ENCODE measurements at regions not wholly inside any gene's neighbourhood (a gene's known extent, or its start where the extent isn't known, plus 50 kb on each side); places are given as distances from the start of the nearest gene placed in this dataset.

GRCh38 chr10:84681781-84682180 is 353.4 kb downstream of the CCSER2 start:
- Mint-ChIP-seq H3K4me1 (ENCODE audit: low read depth, unreplicated experiment) (no peaks in the 10 kb centered on the region), H3K27me3 (ENCODE audit: unreplicated experiment) (peaks cover 50% of the 10 kb centered on the region), H3K36me3 (ENCODE audit: insufficient read depth, unreplicated experiment) (no peaks in the 10 kb centered on the region), H3K9me3 (ENCODE audit: low read depth, unreplicated experiment) (no peaks in the 10 kb centered on the region), H3K4me3 (ENCODE audit: low read depth, unreplicated experiment) (no peak overlapping the region), H3K27ac (ENCODE audit: unreplicated experiment) (no peak overlapping the region)
- BruUV-seq (replicated peaks), result no TSS peak
- TF ChIP-seq CTCF (IDR thresholded peaks at IDR 0.05; ENCODE audit: unreplicated experiment), result no peak
- CTCF ChIA-PET, result no interaction called here
- intact Hi-C loops (cut with micrococcal nuclease; ENCODE audit: unreplicated experiment), result no loop called here
- no peak for DNase-seq

- CTCF ChIA-PET, result no interaction called here
These were observed 355.2 kb downstream of the CCSER2 start for GRCh38 chr10:84683550-84683949.

GRCh38 chr10:84683980-84684740 is 355.8 kb downstream of the CCSER2 start:
- BruUV-seq (replicated peaks), result no TSS peak
- Mint-ChIP-seq H3K9me3 (ENCODE audit: low read depth, unreplicated experiment) (no peaks in the 10 kb centered on the region), H3K27ac (ENCODE audit: unreplicated experiment) (no peak overlapping the region), H3K4me3 (ENCODE audit: low read depth, unreplicated experiment) (no peak overlapping the region), H3K27me3 (ENCODE audit: unreplicated experiment) (peaks cover 50% of the 10 kb centered on the region), H3K36me3 (ENCODE audit: insufficient read depth, unreplicated experiment) (no peaks in the 10 kb centered on the region), H3K4me1 (ENCODE audit: low read depth, unreplicated experiment) (no peaks in the 10 kb centered on the region)
- DNase-seq, result no peak
- TF ChIP-seq CTCF (IDR thresholded peaks at IDR 0.05; ENCODE audit: unreplicated experiment), result no peak
- CTCF ChIA-PET, result no interaction called here
- intact Hi-C loops (cut with micrococcal nuclease; ENCODE audit: unreplicated experiment), result no loop called here

More at GRCh38 chr10:84683550-84683949, 355.2 kb downstream of the CCSER2 start:
- intact Hi-C loops (cut with micrococcal nuclease; ENCODE audit: unreplicated experiment), result no loop called here
- Mint-ChIP-seq H3K27ac (ENCODE audit: unreplicated experiment) (no peak overlapping the region), H3K4me3 (ENCODE audit: low read depth, unreplicated experiment) (no peak overlapping the region), H3K27me3 (ENCODE audit: unreplicated experiment) (peaks cover 50% of the 10 kb centered on the region), H3K36me3 (ENCODE audit: insufficient read depth, unreplicated experiment) (no peaks in the 10 kb centered on the region), H3K4me1 (ENCODE audit: low read depth, unreplicated experiment) (no peaks in the 10 kb centered on the region), H3K9me3 (ENCODE audit: low read depth, unreplicated experiment) (no peaks in the 10 kb centered on the region)
- TF ChIP-seq CTCF (IDR thresholded peaks at IDR 0.05; ENCODE audit: unreplicated experiment), result no peak
- BruUV-seq (replicated peaks), result no TSS peak
- no peak for DNase-seq

- Mint-ChIP-seq H3K4me3 (ENCODE audit: low read depth, unreplicated experiment) (no peak overlapping the region), H3K27me3 (ENCODE audit: unreplicated experiment) (peaks cover 43% of the 10 kb centered on the region), H3K9me3 (ENCODE audit: low read depth, unreplicated experiment) (no peaks in the 10 kb centered on the region), H3K4me1 (ENCODE audit: low read depth, unreplicated experiment) (no peaks in the 10 kb centered on the region), H3K36me3 (ENCODE audit: insufficient read depth, unreplicated experiment) (no peaks in the 10 kb centered on the region), H3K27ac (ENCODE audit: unreplicated experiment) (no peak overlapping the region)
- CTCF ChIA-PET, result no interaction called here
- TF ChIP-seq CTCF (IDR thresholded peaks at IDR 0.05; ENCODE audit: unreplicated experiment), result no peak
- intact Hi-C loops (cut with micrococcal nuclease; ENCODE audit: unreplicated experiment), result no loop called here
- no TSS peak for BruUV-seq (replicated peaks)
- no peak for DNase-seq
These were observed 356.8 kb downstream of the CCSER2 start for GRCh38 chr10:84685047-84685660.
